ENCODE measurements at regions not wholly inside any gene's neighbourhood (a gene's known extent, or its start where the extent isn't known, plus 50 kb on each side); places are given as distances from the start of the nearest gene placed in this dataset.

DNA sequence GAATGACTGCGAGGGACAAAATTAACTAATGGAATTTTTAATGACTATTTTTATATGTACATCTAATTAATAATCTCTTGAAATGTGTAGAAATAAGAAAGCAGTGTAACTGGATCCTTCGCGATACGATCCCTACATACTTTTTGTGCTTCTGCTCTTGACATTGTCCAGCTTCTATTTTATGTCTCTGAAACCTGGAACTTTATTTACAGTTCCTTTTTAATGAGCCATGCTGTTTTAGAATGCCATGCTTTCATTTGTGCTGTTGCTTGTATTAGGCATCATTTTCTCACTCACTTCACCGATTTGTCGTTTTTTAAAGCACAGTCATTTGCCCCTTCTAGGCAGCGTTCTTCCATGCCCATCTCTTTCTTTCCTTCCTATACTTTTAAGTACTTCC is 301.3 kb downstream of the EDEM1 start:
- DNase-seq (ENCODE audit: low spot score in 2 of 2): no peak
- Histone ChIP-seq H3K27ac (no peak overlapping the region), H3K9me3 (no peaks in the 10 kb centered on the region), H3K4me3 (no peak overlapping the region), H3K27me3 (no peaks in the 10 kb centered on the region), H3K36me3 (no peaks in the 10 kb centered on the region), H3K4me1 (no peaks in the 10 kb centered on the region)
- intact Hi-C loops (cut with DNase I; ENCODE audit: low total_unique reads): no loop called here
- no peak for TF ChIP-seq POLR2AphosphoS5 (IDR thresholded peaks at IDR 0.05)
- TF ChIP-seq, protein P1, sequence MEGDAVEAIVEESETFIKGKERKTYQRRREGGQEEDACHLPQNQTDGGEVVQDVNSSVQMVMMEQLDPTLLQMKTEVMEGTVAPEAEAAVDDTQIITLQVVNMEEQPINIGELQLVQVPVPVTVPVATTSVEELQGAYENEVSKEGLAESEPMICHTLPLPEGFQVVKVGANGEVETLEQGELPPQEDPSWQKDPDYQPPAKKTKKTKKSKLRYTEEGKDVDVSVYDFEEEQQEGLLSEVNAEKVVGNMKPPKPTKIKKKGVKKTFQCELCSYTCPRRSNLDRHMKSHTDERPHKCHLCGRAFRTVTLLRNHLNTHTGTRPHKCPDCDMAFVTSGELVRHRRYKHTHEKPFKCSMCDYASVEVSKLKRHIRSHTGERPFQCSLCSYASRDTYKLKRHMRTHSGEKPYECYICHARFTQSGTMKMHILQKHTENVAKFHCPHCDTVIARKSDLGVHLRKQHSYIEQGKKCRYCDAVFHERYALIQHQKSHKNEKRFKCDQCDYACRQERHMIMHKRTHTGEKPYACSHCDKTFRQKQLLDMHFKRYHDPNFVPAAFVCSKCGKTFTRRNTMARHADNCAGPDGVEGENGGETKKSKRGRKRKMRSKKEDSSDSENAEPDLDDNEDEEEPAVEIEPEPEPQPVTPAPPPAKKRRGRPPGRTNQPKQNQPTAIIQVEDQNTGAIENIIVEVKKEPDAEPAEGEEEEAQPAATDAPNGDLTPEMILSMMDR (IDR thresholded peaks at IDR 0.05): no peak
- no peak for TF ChIP-seq POLR2A (IDR thresholded peaks at IDR 0.05)

DNA sequence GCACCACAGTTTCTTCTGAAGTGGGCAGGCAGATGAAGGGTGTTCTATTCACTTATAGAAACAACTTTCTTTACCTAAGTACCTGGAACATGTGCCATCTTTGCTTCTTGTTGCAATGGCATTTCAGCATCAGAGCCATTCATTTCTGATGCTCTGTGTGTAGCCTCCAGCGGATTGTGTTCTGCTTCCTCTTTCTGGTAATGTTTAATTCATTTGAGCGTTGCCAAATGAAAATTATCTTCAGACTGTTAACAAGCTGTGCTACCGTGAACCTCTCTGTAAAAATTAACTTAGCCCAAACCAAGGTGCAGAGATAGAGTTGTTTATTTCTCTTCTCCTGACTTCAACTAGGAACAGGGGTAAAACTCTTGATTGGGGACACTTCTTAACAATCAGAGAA is 302.0 kb downstream of the EDEM1 start:
- no peaks in the 10 kb centered on the region for H3K4me1 ChIP-seq
- H3K9me3 ChIP-seq: no peaks in the 10 kb centered on the region
- DNase-seq (ENCODE audit: low spot score in 2 of 2): no peak
- no peak overlapping the region for H3K4me3 ChIP-seq
- H3K36me3 ChIP-seq: no peaks in the 10 kb centered on the region
- TF ChIP-seq POLR2AphosphoS5 (IDR thresholded peaks at IDR 0.05) (no peak), POLR2A (IDR thresholded peaks at IDR 0.05) (no peak)
- TF ChIP-seq, protein P1 (IDR thresholded peaks at IDR 0.05): no peak
- intact Hi-C loops (cut with DNase I; ENCODE audit: low total_unique reads): no loop called here
- H3K27ac ChIP-seq: no peak overlapping the region
- H3K27me3 ChIP-seq: no peaks in the 10 kb centered on the region

DNA sequence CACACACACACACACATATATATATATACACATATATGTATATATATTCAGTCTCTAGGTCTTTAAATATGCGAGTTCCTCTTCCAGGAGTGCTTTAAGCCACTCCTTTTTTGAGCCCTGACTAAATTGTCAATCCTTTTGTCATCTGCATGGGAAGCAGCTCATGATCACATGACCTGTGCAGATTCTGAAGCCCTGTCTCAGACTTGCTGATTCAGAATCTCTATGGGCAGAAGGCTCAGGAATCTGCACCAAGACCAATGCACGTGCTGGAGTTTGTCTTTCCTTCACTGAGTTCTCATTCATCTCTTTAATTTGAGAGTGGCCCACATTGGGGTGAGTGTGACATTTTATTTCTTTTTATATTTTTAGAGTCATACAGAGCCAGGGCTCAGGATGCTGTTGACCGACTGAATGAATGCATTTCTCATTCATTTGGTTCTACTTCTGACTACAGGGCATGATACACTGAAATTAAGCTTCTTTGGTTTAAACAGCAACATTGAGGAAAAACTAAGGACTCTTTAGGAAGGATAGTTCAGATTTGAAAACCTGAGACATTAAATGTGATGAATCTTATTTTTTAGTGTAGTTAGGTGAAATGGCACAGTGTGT is 307.5 kb downstream of the EDEM1 start:
- intact Hi-C loops (cut with DNase I; ENCODE audit: low total_unique reads): no loop called here
- Histone ChIP-seq H3K9me3 (no peaks in the 10 kb centered on the region), H3K27me3 (no peaks in the 10 kb centered on the region), H3K36me3 (no peaks in the 10 kb centered on the region), H3K4me3 (no peak overlapping the region), H3K27ac (no peak overlapping the region), H3K4me1 (no peaks in the 10 kb centered on the region)
- no peak for DNase-seq (ENCODE audit: low spot score in 2 of 2)
- TF ChIP-seq POLR2AphosphoS5 (IDR thresholded peaks at IDR 0.05) (no peak), POLR2A (IDR thresholded peaks at IDR 0.05) (no peak)
- TF ChIP-seq, protein P1 (IDR thresholded peaks at IDR 0.05): no peak

DNA sequence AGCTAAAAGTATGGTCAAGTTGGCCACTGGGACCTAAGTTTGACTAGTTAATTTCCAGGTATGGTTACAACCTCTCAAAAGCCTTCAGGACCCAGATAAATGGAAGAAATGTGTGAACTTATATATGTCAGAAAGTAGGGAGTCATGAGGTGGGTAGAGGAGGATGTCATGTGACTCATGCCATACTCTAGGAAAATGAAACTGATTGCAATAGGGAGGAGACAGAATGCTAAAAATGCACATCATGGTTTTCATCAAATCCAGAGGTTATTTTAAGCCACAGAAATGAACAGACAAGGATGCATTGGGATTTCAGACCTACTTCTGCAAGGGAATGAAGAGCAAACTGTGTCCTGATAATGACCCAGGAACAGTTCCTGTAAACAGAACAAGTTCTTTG is 310.0 kb downstream of the EDEM1 start:
- DNase-seq (ENCODE audit: low spot score in 2 of 2): no peak
- no peak overlapping the region for H3K27ac ChIP-seq
- no peaks in the 10 kb centered on the region for H3K27me3 ChIP-seq
- no peak overlapping the region for H3K4me3 ChIP-seq
- TF ChIP-seq, protein P1 (IDR thresholded peaks at IDR 0.05): no peak
- no peak for TF ChIP-seq POLR2AphosphoS5 (IDR thresholded peaks at IDR 0.05)
- TF ChIP-seq POLR2A (IDR thresholded peaks at IDR 0.05): no peak
- no peaks in the 10 kb centered on the region for H3K4me1 ChIP-seq
- intact Hi-C loops (cut with DNase I; ENCODE audit: low total_unique reads): no loop called here
- H3K36me3 ChIP-seq: no peaks in the 10 kb centered on the region
- H3K9me3 ChIP-seq: no peaks in the 10 kb centered on the region

DNA sequence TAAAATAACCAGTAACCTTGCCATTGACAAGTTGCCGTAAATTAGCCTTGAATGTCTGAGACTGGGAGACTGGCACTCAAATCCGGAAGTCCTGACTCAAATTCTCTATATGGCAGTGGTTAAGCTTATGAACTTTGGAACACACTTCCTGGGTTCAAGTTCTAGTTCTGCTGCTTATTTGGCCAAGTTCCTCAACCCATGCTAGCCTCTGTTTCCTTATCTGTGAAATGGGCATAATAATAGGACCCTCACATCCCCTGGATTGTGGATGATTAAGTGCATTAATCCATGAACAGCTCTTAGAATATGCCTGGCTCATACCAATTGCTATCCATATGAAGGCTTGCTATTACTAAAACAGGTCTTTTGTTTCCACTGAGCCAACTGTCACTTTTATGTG is 311.5 kb downstream of the EDEM1 start:
- Histone ChIP-seq H3K27me3 (no peaks in the 10 kb centered on the region), H3K9me3 (no peaks in the 10 kb centered on the region), H3K36me3 (no peaks in the 10 kb centered on the region), H3K4me1 (no peaks in the 10 kb centered on the region), H3K4me3 (no peak overlapping the region), H3K27ac (no peak overlapping the region)
- intact Hi-C loops (cut with DNase I; ENCODE audit: low total_unique reads): no loop called here
- DNase-seq (ENCODE audit: low spot score in 2 of 2): no peak
- TF ChIP-seq POLR2AphosphoS5 (IDR thresholded peaks at IDR 0.05) (no peak), POLR2A (IDR thresholded peaks at IDR 0.05) (no peak)
- TF ChIP-seq, protein P1 (IDR thresholded peaks at IDR 0.05): no peak
